ENCODE measurements at regions not wholly inside any gene's neighbourhood (a gene's known extent, or its start where the extent isn't known, plus 50 kb on each side); places are given as distances from the start of the nearest gene placed in this dataset.
"Not testable (repeated sequence)": the region's sequence is repeated elsewhere in the genome, so short reads cannot be mapped to it uniquely, and the experiment has no call there.

DNA sequence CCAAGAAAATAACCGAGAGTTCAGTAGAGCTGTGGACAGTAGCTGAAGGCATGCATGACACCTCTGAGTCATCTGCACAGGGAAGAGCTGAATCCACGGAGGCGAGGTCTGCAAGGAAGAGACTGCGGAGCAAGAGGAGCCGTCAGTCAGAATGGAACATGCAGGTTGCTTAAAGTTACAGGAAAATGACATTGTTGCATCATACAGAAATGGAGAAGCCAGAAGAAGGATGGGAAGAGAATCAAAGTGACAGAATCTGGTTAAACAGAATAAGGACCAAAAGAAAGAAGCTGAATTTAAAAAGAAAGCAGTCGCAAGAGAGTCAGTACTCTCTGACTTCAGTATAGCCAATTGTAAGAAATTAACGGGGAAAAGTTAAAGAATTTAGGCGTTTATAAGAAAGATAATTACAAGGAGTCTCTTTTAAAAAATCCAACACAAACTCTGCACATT is 533.8 kb downstream of the ADCYAP1 start:
- POLR2A ChIA-PET (ENCODE audit: partially characterized antibody) = no interaction called here
- no peaks in the 10 kb centered on the region for H3K36me3 ChIP-seq (ENCODE audit: insufficient read depth, low read length)
- Mint-ChIP-seq H3K36me3 (no peaks in the 10 kb centered on the region), H3K27ac (no peak overlapping the region), H3K4me1 (no peaks in the 10 kb centered on the region), H3K27me3 (no peaks in the 10 kb centered on the region), H3K9me3 (peaks cover 0 to 7% (median 4%) of the 10 kb centered on the region in 8 donors), H3K4me3 (no peak overlapping the region)
- intact Hi-C loops (cut with micrococcal nuclease) = no loop called here
- no peaks in the 10 kb centered on the region for H3K4me1 ChIP-seq (ENCODE audit: insufficient read depth, low read length)
- H3K27me3 ChIP-seq (ENCODE audit: insufficient read depth, low read length) = no peaks in the 10 kb centered on the region
- H3K4me3 ChIP-seq (ENCODE audit: low read length in 2 of 2) = no peak overlapping the region
- no peak overlapping the region for H3K27ac ChIP-seq (ENCODE audit: low read depth, low read length)
- CTCF ChIA-PET (ENCODE audit: partially characterized antibody) = no interaction called here
- DNase-seq = no peak
- H3K9me3 ChIP-seq (ENCODE audit: control insufficient read depth in 1 of 2, low read length in 2 of 2) = no peaks in the 10 kb centered on the region

DNA sequence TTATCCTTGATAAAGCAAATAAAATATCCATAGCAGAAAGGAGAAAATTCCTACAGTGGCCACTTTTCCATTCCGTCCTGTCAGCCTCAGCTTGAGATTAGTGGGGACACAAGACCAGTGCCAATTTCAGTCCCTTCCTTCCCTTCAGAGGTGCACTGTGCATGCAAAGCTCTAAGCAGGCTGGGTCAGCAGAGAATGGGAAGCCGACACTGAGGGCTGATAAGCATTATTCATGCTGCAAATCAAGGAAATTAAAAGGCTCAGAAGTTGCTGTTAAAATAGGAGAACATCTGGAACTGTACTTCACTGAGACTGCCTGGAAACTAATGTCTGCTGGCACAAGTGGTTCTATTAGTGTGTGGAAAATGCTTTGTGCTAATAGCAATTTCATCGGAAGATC is 534.3 kb downstream of the ADCYAP1 start:
- no peaks in the 10 kb centered on the region for H3K27me3 Mint-ChIP-seq
- POLR2A ChIA-PET (ENCODE audit: partially characterized antibody) = no interaction called here
- no peaks in the 10 kb centered on the region for H3K4me1 ChIP-seq (ENCODE audit: insufficient read depth, low read length)
- H3K4me3 ChIP-seq (ENCODE audit: low read length in 2 of 2) = no peak overlapping the region
- no peak for DNase-seq
- no peaks in the 10 kb centered on the region for H3K4me1 Mint-ChIP-seq
- CTCF ChIA-PET (ENCODE audit: partially characterized antibody) = no interaction called here
- H3K27me3 ChIP-seq (ENCODE audit: insufficient read depth, low read length) = no peaks in the 10 kb centered on the region
- H3K9me3 ChIP-seq (ENCODE audit: control insufficient read depth in 1 of 2, low read length in 2 of 2) = no peaks in the 10 kb centered on the region
- no peaks in the 10 kb centered on the region for H3K36me3 ChIP-seq (ENCODE audit: insufficient read depth, low read length)
- peaks cover 0 to 7% (median 3%) of the 10 kb centered on the region in 8 donors for H3K9me3 Mint-ChIP-seq
- no peak overlapping the region for H3K27ac Mint-ChIP-seq
- no peak overlapping the region for H3K4me3 Mint-ChIP-seq
- intact Hi-C loops (cut with micrococcal nuclease) = no loop called here
- H3K36me3 Mint-ChIP-seq = no peaks in the 10 kb centered on the region
- H3K27ac ChIP-seq (ENCODE audit: low read depth, low read length) = no peak overlapping the region

DNA sequence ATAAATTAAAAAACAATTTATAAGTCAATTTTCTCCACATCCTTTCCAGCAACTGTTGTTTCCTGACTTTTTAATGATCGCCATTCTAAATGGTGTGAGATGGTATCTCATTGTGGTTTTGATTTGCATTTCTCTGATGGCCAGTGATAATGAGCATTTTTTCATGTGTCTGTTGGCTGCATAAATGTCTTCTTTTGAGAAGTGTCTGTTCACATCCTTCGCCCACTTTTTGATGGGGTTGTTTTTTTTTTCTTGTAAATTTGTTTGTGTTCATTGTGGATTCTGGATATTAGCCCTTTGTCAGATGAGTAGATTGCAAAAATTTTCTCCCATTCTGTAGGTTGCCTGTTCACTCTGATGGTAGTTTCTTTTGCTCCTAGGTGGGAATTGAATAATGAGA is 539.4 kb downstream of the ADCYAP1 start:
- POLR2A ChIA-PET (ENCODE audit: partially characterized antibody); intact Hi-C loops (cut with micrococcal nuclease); H3K36me3 Mint-ChIP-seq; H3K4me3 Mint-ChIP-seq; H3K9me3 Mint-ChIP-seq; H3K4me1 Mint-ChIP-seq; H3K27ac Mint-ChIP-seq; H3K4me3 ChIP-seq (ENCODE audit: low read length in 2 of 2); H3K36me3 ChIP-seq (ENCODE audit: insufficient read depth, low read length); H3K27me3 Mint-ChIP-seq; DNase-seq; H3K27me3 ChIP-seq (ENCODE audit: insufficient read depth, low read length); CTCF ChIA-PET (ENCODE audit: partially characterized antibody); H3K4me1 ChIP-seq (ENCODE audit: insufficient read depth, low read length); H3K27ac ChIP-seq (ENCODE audit: low read depth, low read length); H3K9me3 ChIP-seq (ENCODE audit: control insufficient read depth in 1 of 2, low read length in 2 of 2): not testable (repeated sequence)

DNA sequence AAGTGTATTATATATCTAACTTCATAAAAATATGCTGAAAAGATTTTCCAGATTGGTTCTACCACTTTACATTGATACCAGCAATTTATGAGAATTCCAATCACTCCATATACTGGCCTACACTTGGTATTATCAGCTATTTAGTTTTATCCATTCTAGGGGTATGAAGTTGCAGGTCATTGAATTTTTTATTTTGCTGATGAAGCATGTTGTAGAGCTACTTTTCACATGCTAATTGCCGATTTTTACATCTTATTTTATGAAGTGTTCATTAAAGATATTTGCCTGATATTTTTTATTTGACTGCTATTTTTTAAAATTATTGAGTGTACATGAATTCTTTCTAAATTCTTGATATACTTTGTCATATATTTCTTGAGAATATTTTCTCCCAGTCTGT is 542.1 kb downstream of the ADCYAP1 start:
- H3K9me3 Mint-ChIP-seq = peaks cover 0 to 5% (median 1%) of the 10 kb centered on the region in 8 donors
- no peaks in the 10 kb centered on the region for H3K4me1 Mint-ChIP-seq
- H3K4me3 Mint-ChIP-seq = no peak overlapping the region
- H3K4me1 ChIP-seq (ENCODE audit: insufficient read depth, low read length) = no peaks in the 10 kb centered on the region
- H3K36me3 Mint-ChIP-seq = no peaks in the 10 kb centered on the region
- POLR2A ChIA-PET (ENCODE audit: partially characterized antibody) = no interaction called here
- H3K27ac ChIP-seq (ENCODE audit: low read depth, low read length) = no peak overlapping the region
- intact Hi-C loops (cut with micrococcal nuclease) = no loop called here
- CTCF ChIA-PET (ENCODE audit: partially characterized antibody) = no interaction called here
- H3K27ac Mint-ChIP-seq = no peak overlapping the region
- H3K27me3 Mint-ChIP-seq = no peaks in the 10 kb centered on the region
- no peak for DNase-seq
- H3K4me3 ChIP-seq (ENCODE audit: low read length in 2 of 2) = no peak overlapping the region
- H3K9me3 ChIP-seq (ENCODE audit: control insufficient read depth in 1 of 2, low read length in 2 of 2) = no peaks in the 10 kb centered on the region
- no peaks in the 10 kb centered on the region for H3K36me3 ChIP-seq (ENCODE audit: insufficient read depth, low read length)
- H3K27me3 ChIP-seq (ENCODE audit: insufficient read depth, low read length) = no peaks in the 10 kb centered on the region

DNA sequence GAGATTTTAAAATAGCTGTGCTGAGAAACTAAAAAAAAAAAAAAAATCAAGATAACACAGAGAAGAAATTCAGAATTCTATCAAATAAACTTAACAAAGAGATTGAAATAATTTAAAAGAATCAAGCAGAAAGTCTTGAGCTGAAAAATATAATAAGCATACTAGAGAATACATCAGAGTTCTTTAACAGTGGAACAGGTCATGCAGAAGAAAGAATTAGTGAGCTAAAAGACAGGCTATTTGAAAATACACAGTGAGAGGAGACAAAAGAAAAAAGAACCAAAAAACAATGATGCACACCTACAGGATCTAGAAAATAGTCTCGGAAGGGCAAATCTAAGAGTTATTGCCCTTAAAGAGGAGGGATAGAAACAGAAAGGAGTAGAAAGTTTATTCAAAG is 548.1 kb downstream of the ADCYAP1 start:
- ChIA-PET POLR2A (ENCODE audit: partially characterized antibody) (no interaction called here), CTCF (ENCODE audit: partially characterized antibody) (no interaction called here)
- no peak for DNase-seq
- no peaks in the 10 kb centered on the region for H3K27me3 Mint-ChIP-seq
- H3K4me3 ChIP-seq (ENCODE audit: low read length in 2 of 2) = no peak overlapping the region
- H3K9me3 Mint-ChIP-seq = peaks cover 0 to 25% (median 10%) of the 10 kb centered on the region in 8 donors
- H3K36me3 Mint-ChIP-seq = no peaks in the 10 kb centered on the region
- no peaks in the 10 kb centered on the region for H3K4me1 ChIP-seq (ENCODE audit: insufficient read depth, low read length)
- H3K4me1 Mint-ChIP-seq = no peaks in the 10 kb centered on the region
- H3K27ac ChIP-seq (ENCODE audit: low read depth, low read length) = no peak overlapping the region
- no peaks in the 10 kb centered on the region for H3K36me3 ChIP-seq (ENCODE audit: insufficient read depth, low read length)
- intact Hi-C loops (cut with micrococcal nuclease) = no loop called here
- no peaks in the 10 kb centered on the region for H3K27me3 ChIP-seq (ENCODE audit: insufficient read depth, low read length)
- H3K27ac Mint-ChIP-seq = no peak overlapping the region
- H3K4me3 Mint-ChIP-seq = no peak overlapping the region
- H3K9me3 ChIP-seq (ENCODE audit: control insufficient read depth in 1 of 2, low read length in 2 of 2) = no peaks in the 10 kb centered on the region

DNA sequence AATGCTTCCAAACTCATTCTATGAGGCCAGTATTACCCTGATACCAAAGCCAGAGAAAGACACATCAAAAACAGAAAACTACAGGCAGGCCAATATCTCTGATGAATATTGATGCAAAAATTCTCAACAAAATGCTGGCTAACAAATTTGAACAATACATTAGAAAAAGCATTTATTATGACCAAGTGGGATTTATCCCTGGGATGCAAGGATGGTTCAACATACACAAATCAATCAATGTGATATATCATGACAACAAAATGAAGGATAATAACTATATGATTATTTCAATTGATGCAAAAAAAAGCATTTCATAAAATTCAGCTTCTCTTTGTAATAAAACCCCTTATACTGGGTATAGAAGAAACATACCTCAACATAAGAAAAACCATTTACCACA is 550.9 kb downstream of the ADCYAP1 start:
- no peak overlapping the region for H3K4me3 ChIP-seq (ENCODE audit: low read length in 2 of 2)
- Mint-ChIP-seq H3K9me3 (peaks cover 4 to 25% (median 11%) of the 10 kb centered on the region in 8 donors), H3K27ac (no peak overlapping the region), H3K36me3 (no peaks in the 10 kb centered on the region), H3K4me1 (no peaks in the 10 kb centered on the region), H3K4me3 (no peak overlapping the region), H3K27me3 (no peaks in the 10 kb centered on the region)
- intact Hi-C loops (cut with micrococcal nuclease) = no loop called here
- no peak for DNase-seq
- no peaks in the 10 kb centered on the region for H3K9me3 ChIP-seq (ENCODE audit: control insufficient read depth in 1 of 2, low read length in 2 of 2)
- H3K27me3 ChIP-seq (ENCODE audit: insufficient read depth, low read length) = no peaks in the 10 kb centered on the region
- H3K4me1 ChIP-seq (ENCODE audit: insufficient read depth, low read length) = no peaks in the 10 kb centered on the region
- no peaks in the 10 kb centered on the region for H3K36me3 ChIP-seq (ENCODE audit: insufficient read depth, low read length)
- ChIA-PET POLR2A (ENCODE audit: partially characterized antibody) (no interaction called here), CTCF (ENCODE audit: partially characterized antibody) (no interaction called here)
- H3K27ac ChIP-seq (ENCODE audit: low read depth, low read length) = no peak overlapping the region

DNA sequence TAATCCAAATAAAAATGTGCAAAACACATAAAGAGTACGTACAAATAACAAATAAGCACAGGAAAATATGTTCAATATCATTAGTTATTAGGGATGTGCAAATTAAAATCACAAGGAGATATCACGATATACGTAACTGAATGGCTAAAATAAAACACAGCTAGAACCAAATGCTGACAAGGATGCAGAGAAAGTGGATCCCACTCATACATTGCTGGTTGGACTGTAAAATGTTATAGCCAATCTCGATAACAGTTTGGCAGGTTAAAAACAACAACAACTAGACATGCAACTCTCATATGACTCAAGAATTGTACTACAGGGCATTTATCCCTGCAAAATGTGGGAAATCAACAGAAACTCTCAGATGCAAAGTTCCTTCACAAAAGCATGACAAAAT is 553.9 kb downstream of the ADCYAP1 start:
- Histone ChIP-seq H3K4me1 (ENCODE audit: insufficient read depth, low read length) (no peaks in the 10 kb centered on the region), H3K4me3 (ENCODE audit: low read length in 2 of 2) (no peak overlapping the region), H3K27me3 (ENCODE audit: insufficient read depth, low read length) (no peaks in the 10 kb centered on the region), H3K36me3 (ENCODE audit: insufficient read depth, low read length) (no peaks in the 10 kb centered on the region), H3K27ac (ENCODE audit: low read depth, low read length) (no peak overlapping the region), H3K9me3 (ENCODE audit: control insufficient read depth in 1 of 2, low read length in 2 of 2) (no peaks in the 10 kb centered on the region)
- intact Hi-C loops (cut with micrococcal nuclease) = no loop called here
- no peak overlapping the region for H3K27ac Mint-ChIP-seq
- DNase-seq = no peak
- ChIA-PET POLR2A (ENCODE audit: partially characterized antibody) (no interaction called here), CTCF (ENCODE audit: partially characterized antibody) (no interaction called here)
- H3K4me1 Mint-ChIP-seq = no peaks in the 10 kb centered on the region
- H3K4me3 Mint-ChIP-seq = no peak overlapping the region
- H3K9me3 Mint-ChIP-seq = peaks cover 2 to 14% (median 7%) of the 10 kb centered on the region in 8 donors
- no peaks in the 10 kb centered on the region for H3K36me3 Mint-ChIP-seq
- H3K27me3 Mint-ChIP-seq = no peaks in the 10 kb centered on the region

DNA sequence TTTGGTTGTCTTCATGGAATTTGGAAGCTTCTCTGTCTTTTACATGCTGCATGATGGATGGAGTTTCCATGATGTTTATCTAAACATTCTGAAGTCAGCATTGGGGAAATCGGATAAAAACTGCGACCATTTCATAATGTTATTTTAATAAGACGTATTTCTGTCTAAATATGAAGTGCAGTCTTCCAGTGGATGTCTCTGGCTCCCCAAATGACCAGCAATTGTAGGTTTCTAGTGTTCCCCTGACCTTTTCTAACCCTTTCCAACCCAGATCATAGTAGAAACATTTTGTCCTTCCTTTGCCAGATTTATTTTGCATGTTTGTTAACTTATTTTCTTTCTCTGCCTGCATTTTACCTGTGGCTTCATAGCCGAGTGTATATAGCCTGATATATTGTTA is 559.3 kb downstream of the ADCYAP1 start:
- Histone ChIP-seq H3K4me3 (ENCODE audit: low read length in 2 of 2) (no peak overlapping the region), H3K27ac (ENCODE audit: low read depth, low read length) (no peak overlapping the region), H3K4me1 (ENCODE audit: insufficient read depth, low read length) (no peaks in the 10 kb centered on the region), H3K36me3 (ENCODE audit: insufficient read depth, low read length) (no peaks in the 10 kb centered on the region), H3K27me3 (ENCODE audit: insufficient read depth, low read length) (no peaks in the 10 kb centered on the region), H3K9me3 (ENCODE audit: control insufficient read depth in 1 of 2, low read length in 2 of 2) (no peaks in the 10 kb centered on the region)
- no peak for DNase-seq
- no peaks in the 10 kb centered on the region for H3K36me3 Mint-ChIP-seq
- intact Hi-C loops (cut with micrococcal nuclease) = no loop called here
- POLR2A ChIA-PET (ENCODE audit: partially characterized antibody) = no interaction called here
- H3K4me3 Mint-ChIP-seq = no peak overlapping the region
- H3K9me3 Mint-ChIP-seq = peaks cover 0 to 8% (median 3%) of the 10 kb centered on the region in 8 donors
- no peak overlapping the region for H3K27ac Mint-ChIP-seq
- no peaks in the 10 kb centered on the region for H3K27me3 Mint-ChIP-seq
- no peaks in the 10 kb centered on the region for H3K4me1 Mint-ChIP-seq
- CTCF ChIA-PET (ENCODE audit: partially characterized antibody) = no interaction called here
